ENCODE measurements at regions not wholly inside any gene's neighbourhood (a gene's known extent, or its start where the extent isn't known, plus 50 kb on each side); places are given as distances from the start of the nearest gene placed in this dataset.

DNA sequence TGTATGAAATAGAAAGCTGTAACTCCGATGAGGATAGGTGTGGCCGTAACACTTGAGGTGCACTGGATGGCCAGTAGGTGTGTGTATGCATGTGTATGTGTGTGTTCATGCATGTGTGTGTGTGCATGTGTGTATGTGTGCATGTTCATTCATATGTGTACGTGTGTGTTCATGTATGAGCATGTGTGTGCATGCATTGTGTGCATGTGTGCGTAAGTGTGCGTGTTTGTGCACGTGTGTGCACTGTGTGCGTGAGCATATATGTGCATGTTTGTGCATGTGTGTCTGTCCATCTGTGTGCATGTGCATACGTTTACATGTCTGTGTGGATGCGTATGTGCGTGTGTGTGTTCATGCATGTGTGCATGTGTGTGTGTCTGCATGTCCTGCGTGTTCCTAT is 145.5 kb downstream of the C16orf95 start:
- no peak for DNase-seq

DNA sequence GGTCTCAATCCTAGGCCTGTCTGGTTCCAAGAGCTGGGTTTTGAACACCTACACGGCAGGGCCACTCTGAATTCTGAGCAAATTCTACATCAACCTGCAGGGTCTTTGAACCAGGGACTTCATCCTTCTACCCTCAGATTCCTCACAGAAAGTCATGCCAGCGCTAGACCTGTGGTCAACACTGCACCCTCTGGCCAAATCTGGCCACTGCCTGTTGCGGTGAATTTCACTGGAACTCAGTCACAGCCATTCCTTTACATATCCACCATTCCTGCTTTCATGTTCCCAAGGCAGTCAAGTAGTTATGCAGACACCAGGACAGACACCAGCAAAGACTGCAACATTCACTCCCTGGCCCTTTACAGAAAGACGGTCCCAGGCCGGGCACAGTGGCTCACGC is 144.6 kb downstream of the C16orf95 start:
- no peak for DNase-seq

DNA sequence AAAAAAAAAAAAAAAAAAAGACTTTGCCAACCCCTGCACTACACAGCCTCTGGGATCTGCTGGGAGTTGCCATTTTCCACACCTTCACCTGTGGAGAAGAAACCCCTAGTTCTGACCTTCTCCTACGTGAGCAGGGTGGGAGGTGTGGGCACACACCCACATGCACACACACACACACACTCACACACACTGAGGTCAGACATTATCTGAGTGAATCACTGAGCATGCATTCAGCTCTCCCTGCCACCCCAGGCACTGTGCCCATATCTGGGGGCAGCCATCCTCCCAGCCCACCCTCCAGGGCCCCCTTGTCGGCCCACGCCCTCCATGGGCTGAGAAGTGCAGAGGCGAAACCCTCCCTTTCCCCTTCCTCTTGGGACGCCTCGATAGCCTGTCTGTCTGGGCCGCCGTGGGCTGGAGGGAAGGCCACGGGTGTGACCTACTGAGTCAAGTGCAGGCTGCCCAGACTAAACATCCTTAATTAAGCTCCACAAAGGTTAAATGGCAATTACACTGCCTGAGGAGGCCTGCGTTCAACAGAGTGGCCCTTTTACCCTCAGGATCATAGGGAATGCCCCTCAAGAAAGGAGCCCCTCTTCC is 143.8 kb downstream of the C16orf95 start:
- no peak for DNase-seq

DNA sequence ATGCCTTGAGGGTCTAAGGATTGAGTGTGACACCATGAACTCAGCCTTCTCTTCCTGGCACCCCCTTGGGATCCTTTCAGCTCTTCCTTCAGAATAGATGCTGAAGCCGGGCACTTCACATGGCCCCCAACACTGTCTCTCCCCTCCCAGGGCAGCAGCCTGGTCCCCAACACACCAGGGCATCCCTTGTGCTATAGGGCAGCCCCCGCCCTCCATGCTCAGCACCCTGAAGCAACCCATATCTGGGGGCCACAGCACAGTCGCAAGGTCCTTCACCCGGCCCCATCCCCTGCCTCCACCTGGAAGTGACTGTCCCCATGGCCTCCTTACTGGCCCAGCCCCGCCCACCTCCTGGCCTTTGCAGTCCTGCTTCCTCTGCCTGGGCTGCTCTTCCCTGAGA is 143.1 kb downstream of the C16orf95 start:
- DNase-seq, result no peak

DNA sequence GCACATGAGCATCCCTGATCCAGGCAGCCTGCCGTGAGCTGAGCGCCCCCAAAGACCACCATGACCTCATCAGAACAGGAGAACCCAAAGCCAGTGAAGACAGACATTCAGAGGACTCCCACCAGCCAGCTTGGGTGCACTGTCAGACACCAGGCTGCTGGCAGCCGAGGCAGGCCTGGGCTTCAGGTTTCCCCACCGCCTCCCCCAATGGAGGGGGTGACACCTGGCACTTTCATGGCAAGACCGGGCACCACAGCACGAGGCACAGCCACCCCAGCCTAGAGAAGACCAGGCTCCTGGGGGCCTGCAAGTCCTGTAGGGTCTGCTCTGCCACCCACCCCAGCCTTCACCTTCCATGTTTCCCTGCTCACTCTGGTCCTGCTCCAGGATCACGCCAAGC is 140.5 kb downstream of the C16orf95 start:
- DNase-seq, result no peak

DNA sequence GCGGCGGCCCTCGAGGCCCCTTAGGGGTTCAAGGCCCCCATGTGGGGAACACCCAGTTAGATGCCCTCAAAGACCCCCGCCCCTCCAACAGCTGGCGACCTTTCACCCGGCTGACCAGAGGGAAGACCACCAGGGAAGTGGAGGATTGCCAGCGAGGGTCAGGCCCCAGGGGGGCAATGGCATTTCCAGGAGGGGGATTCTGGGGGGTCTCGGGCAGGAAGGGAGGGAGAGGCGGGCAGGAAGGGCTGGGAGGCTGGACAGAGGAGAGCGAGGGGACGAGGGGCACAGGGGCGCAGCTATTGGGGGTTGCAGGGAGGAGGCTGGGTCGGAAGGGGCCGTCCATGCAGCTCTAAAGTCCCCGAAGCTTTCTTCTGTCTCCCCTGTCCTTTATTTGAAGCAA is 139.5 kb downstream of the C16orf95 start:
- DNase-seq, result no peak

DNA sequence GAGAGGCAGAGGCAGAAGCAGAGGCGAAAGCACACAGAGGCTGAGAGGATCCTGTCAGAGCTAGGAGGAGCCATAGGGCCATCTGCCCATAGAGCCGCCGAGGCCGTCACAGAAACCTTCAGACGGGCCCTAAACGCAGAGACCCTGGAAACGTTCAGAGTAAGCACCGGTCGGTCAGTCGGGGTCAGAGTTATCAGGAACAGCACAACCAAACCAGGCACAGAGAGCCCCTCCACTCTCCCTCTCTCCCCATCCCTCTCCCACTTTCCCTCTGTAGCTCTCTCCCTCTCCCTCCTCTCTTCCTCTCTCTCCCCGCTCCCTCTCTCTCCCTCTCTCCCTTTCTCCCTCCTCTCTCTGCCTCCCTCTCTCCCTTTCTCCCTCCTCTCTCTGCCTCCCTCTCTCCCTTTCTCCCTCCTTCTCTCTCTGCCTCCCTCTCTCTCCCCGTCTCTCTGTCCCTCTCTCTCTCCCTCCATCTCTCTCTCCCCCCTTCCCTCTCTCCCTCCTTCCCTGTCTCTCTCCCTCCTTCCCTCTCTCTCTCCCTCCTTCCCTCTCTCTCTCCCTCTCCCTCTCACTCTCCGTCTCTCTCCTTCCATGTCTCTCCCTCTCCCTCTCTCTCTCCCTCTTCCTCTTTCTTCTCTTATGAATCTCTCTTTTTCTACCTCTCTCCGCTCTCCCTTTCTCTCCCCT is 138.9 kb downstream of the C16orf95 start:
- no peak for DNase-seq

DNA sequence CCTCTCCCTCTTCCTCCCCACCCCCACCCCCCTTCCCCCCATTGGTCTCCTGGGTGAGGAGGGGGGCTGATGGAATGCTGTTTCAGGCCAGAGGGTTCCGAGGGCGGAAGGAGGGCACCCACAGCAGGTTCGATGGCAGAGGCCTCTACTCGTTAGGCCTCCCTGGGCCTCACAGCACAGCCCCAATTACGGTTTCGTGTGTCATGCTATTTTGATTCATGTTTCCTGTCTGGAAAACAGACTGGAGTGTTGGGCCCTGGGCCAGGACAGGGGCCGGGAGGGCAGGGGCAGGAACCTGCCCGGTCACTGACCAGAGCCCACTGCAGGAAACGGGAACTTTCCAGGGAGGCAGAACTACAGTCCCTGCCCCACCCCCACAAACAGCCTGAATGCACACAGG is 138.2 kb downstream of the C16orf95 start:
- no peak for DNase-seq

DNA sequence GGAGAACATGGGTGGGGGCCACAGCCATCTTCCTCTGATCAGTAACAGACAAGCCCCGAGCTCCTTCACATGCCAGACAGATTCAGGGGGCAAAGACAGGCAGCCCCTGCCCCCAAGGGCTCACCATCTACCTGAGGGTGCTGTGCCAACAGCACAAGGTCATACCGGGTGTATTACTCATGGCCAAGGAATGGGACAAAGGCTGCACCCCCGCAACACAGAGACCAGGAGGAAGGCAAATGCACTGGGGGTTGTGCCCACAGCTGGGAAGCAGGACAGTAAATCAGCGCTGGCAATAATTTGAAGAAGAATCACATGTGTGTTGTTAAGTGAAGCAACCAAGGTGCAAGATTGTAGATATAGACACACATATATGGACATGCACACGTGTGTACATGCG is 137.1 kb downstream of the C16orf95 start:
- no peak for DNase-seq

DNA sequence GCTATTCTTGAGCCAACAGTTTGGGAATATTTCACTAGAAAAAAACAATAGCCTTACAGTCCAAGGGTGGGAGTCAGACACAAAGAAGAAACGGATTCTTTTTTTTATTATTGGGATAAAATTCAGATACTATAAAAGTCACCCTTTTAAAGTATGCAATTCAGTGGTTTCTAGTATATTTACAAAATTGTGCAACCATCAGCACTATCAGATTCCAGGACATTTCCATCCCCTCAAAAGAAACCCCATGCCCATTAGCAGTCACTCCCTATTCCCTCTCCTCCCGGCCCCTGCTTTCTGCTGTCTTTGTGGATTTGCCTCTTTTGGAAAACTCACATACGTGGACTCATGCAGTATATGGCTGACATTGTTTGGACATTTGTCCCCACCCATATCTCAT is 134.4 kb downstream of the C16orf95 start:
- DNase-seq, result no peak

DNA sequence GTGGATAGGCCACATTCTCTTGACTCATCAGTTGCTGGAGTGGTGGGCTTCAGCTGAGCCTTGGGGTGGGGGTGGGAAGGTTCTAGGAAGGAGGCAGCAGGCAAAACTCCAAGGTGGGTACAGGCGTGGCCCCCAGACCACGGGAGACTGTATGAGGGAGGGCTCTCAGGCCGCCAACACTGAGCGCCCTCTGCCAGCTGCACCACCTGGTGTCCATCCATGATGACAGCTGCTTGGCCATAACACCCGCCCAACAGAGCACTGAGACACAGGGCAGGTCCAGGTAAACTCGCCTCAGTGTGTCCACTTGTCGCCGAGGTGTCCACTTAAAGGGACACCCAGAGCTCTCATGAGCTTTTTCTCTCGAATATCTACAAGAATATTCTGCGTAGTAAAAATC is 133.5 kb downstream of the C16orf95 start:
- no peak for DNase-seq

DNA sequence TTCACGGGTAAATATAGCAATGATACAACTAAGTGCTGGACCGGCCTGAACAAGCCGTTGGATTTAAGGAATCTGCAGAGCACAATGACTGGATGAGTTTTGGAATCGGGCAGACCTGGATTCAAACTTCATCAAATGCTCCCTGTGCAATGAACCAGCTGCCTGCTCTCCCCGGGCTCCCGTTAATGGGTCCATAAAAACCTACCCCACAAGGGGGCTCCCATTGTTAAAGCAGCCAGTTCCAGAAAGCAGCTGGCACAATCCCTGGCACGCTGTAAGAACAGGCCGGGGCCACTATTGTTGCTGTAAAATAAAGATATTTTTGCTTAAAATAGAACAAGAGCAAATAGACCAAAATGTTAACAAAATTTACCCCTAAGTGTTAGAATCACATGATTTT is 131.9 kb downstream of the C16orf95 start:
- no peak for DNase-seq

DNA sequence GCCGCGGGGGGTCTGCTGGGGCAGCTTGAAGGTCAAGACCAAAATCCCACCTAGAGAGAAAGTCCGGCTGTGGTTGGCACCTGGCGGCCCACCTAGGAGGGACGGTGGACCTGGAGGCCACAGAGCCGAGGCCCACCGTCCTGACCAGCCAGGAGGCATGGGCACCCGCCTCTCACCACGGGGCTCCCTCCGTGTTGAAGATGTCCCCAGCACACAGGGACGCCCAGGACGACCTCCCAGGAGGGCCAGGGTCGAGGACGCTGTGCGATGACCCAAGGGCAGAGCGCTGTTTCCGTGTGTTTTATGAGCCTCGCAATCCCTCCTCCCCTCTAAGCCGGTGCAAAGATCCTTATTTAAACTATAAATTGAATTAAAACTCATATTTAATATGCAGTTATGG is 131.2 kb downstream of the C16orf95 start:
- no peak for DNase-seq

DNA sequence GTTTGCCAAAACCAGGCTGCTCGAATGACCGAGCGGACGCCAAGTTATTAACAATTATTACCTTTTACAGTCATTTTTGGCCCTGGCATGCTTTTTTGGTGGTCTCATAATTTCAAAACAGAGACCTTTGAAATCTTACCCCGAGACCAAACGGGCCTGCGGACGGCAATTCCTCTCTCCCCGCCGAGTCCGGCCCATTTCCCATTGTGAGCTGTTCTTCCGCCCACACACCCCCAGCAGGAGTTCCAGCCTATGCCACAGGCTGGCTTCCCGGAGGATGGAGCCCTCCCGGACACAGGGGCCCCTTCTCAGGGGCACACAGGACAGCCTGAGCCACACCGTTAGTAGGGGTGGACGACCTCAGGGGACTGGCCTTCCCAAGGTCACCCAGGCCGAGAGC is 130.7 kb downstream of the C16orf95 start:
- DNase-seq, result no peak

DNA sequence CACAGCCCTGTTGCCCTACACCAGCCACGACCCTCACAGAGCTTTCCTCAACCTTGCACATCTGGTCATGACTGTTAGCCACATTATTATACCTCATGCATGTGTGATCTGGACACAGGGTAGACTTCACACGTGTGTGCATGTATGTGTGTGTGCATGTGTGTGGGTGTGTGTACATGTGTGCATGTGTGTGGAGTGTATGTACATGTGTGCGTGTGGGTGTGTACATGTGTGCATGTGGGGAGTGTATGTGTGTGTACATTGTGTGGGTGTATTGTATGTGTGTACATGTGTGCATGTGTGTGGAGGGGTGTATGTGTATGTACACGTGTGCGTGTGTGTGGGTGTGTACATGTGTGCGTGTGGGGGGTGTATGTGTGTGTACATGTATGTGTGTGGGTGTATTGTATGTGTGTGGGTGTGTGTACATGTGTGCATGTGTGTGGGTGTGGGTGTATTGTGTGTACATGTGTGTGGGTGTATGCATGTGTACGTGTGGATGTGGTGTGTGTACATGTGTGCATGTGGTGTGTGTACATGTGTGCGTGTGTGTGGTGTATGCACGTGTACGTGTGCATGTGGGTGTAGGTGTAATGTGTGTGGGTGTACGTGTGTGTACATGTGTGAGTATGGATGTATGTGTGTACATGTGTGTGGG is 130.2 kb downstream of the C16orf95 start:
- no peak for DNase-seq

DNA sequence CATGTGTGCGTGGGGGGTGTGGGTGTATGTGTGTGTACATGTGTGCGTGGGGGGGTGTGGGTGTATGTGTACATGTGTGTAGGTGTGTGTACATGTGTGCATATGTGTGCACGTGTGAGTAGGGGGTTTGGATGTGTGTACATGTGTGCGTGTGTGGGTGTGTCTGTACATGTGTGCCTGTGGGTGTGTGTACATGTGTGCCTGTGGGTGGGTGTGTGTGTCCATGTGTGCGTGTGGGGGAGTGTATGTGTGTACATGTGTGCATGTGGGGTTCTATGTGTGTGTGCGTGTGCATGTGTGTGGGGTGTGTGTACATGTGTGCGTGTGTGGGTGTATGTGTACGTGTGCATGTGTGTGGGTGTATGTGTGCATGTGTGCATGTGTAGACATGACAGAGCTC is 129.1 kb downstream of the C16orf95 start:
- DNase-seq, result no peak

DNA sequence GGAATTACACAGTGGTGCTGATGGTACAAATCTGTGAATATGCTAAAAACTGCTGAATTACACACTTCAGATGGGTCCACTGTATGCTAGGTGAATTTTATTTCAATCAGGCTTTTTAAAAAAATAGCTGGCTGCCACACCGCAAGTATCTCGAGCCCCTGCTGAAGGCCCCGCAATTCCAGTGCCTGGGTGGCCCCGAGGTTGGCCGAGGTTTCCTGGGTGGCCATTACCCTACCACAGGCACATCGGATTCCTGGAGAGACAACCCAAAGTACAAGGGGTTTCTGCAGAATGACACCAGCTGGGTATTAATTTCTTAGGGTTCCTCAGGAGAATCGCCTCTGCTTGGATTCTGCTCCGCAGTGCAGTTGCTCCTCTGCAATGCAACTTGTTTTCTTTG is 127.8 kb downstream of the C16orf95 start:
- DNase-seq, result no peak

DNA sequence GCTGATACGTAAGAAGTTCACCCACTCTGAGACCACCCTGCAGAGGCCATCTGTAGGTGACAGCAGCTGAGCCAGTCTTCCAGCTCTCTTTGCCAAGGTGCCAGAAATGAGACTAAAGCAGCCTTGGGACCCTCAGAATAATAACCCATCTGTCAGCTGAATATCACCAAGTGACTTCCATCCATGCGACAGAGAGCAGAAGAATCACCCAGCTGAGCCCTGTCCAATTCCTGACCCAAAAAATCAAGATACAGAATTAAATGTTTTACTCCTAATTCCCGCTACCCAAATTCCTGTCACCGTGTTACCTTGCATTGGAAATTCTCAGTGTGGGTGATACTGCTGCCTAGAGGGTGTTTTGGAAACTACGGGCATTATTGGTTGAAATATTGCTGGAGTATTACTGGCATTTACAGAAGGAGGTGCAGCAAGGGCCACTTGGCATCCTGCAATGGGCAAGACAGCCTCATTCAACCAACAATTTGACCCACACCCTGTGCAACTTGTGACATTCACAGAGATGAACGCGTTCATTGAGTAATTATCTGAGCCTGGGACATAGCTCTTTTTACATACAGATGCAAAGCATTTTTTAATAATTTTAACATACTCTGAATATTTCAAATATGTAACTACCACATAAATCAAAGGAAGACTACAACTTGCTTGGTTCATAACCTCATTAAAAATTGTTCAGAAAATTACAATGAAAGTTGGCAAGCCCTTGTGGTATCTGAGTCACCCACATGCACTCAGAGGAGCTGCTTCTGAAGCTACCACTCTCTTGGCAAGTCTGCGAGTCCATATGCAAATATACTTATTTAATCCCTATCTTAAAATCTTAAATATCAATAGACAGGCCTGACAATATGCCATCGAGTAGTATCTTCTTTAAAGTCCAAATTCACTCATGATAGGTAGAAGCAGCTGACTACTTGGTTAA is 126.6 kb downstream of the C16orf95 start:
- DNase-seq, result no peak

DNA sequence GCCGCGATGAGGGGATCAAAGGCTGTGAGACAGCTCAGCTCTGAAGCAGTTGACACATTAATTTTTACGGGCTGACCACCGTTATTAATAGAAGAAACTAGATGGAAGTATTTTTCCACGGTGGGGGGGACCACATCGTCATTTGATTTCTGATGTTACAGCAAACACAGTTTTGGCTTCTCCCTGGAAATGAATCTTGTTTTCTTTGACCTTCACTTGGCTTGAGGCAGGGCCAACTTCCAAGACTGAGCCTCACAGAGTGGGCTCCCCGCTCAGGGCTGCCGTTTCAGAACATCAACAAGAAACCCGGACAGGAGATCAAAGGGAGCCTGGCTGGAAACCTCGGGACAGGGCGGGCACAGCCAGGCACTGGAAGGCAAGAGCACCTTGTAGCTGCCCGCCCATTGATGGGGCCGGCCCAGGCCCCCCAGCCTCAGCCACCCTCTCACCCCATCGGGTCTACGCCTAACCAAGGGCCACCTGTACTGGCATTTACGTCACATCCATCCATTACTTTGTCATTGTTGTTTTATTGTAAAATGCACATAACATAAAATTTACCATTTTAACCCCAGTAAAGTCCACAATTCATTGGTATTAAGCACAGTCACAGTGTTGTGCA is 124.6 kb downstream of the C16orf95 start:
- DNase-seq, result no peak

DNA sequence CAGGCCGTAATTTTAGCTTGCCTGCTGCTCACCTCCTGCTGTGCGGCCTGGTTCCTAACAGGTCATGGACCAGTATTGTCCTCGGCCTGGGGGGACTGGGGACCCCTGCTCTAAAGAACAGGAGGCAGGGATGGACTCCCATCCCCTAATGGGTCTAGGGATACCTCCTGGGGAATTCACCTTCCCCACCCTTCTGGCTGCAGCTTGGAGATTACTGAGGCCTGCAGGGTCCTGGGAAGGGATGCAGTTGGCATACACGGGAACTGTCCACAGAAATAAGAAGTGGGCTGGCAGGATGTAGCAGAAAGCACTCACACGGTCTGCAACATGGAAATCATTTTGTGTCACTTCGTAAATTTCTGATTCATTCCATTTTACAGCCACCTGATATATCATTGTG is 123.0 kb downstream of the C16orf95 start:
- no peak for DNase-seq

DNA sequence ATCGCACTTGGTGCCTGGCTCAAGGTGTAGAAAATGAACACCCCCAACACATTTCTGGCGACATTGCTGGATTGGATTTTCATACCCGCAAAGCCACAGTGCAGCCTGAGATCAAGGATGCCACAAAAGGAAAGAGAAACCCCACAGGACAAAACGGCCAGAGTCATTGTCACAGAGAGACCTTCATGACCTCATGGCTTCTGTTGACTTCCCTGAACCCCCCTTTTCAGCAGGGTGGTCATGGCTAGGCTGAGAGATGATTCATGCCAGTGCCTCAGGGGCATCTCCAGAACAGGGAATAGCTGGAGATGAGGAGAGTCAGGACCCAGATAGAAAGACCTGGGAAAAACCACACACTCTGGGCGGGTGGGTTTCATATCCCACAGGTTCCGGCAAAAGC is 122.0 kb downstream of the C16orf95 start:
- DNase-seq, result no peak

DNA sequence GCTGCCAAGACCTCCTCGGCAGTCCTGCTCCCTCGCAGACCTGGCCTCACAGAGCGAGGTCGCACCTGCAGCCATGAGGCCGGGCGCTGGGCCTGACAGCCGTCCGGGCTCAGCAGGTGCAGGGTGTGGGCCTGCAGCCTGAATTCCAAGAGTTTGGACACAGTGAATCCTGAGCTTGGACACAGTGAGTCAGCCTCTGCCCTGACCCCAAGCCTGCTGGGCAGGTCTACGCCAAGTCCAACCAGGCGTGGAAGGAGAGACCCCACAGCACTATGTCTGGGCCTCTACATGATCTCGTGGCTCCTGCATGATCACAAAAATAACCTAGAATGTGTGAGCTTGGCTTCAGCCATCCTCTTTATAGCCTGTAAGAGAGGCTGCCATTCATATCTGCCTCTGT is 121.0 kb downstream of the C16orf95 start:
- DNase-seq, result no peak

DNA sequence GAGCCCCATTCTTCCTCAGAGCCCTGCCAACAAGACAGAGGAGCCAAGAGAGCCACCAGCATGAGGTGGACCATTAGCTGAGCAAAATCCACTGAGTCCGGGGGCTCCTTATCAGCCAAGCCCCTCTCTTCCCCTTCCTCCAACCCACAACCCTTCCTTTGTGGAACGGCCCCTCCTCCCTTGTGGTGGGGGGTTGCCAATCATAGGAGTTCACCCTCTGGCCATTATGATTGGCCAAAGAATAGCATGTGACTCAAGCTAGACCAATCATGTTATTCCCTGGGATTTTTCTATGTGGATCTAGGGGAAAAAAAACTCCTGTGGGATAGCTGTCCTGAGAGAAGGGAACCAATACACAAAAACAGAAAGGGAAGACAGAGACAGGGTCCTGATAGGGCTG is 120.5 kb downstream of the C16orf95 start:
- DNase-seq, result no peak
